Esophagus muscularis mucosa (tissue), 4 donors: ENCODE measurements at regions not wholly inside any gene's neighbourhood (a gene's known extent, or its start where the extent isn't known, plus 50 kb on each side); places are given as distances from the start of the nearest gene placed in this dataset.

ENCODE experiments used
- DNase-seq: peaks from one replicate; pipeline ENCODE4 v3.0.0-alpha.2; 2017; ENCODE audit errors: extremely low spot score
- H3K27ac ChIP-seq, 4 donors: fragments of 200-600 bp; sonication (generic); replicated peaks in 1 of 4; 1 replicate in 3 of 4; 2 replicates in 1 of 4; pipeline ENCODE4 v1.5.1; 2016 to 2019; ENCODE audit warnings: mild to moderate bottlenecking in 1 of 4
- H3K27me3 ChIP-seq, 4 donors: fragments of 200-600 bp; sonication (generic); one replicate each; pipeline versions ENCODE4 v1.5.1 to v1.6.0; 2016 to 2019
- H3K36me3 ChIP-seq, 4 donors: fragments of 200-600 bp; sonication (generic); one replicate each; pipeline ENCODE4 v1.5.1; 2016 to 2019
- H3K4me1 ChIP-seq, 4 donors: fragments of 200-600 bp; sonication (generic); one replicate each; pipeline ENCODE4 v1.5.1; 2016 to 2019
- H3K4me3 ChIP-seq, 4 donors: fragments of 200-600 bp; sonication (generic); 1 replicate in 2 of 4; 2 replicates in 2 of 4; pipeline ENCODE4 v1.5.1; 2016 to 2019; ENCODE audit warnings: mild to moderate bottlenecking in 4 of 4, moderate library complexity in 1 of 4
- H3K9me3 ChIP-seq, 4 donors: fragments of 200-600 bp; sonication (generic); 1 replicate in 3 of 4; 2 replicates in 1 of 4; pipeline ENCODE4 v1.5.1; 2016 to 2019
- EP300 ChIP-seq: sonication (generic); formaldehyde crosslinking; IDR thresholded peaks from one replicate; pipeline ENCODE4 v1.6.1; 2017; ENCODE audit warnings: antibody characterized with exemption
- POLR2A ChIP-seq: fragments of 450-650 bp; IDR thresholded peaks from one replicate; pipeline ENCODE4 v1.6.1; 2017; ENCODE audit warnings: antibody characterized with exemption, moderate library complexity, mild to moderate bottlenecking, low read depth
- POLR2AphosphoS5 ChIP-seq, 2 donors: sonication (generic); formaldehyde crosslinking; IDR thresholded peaks; one replicate each; pipeline ENCODE4 v1.6.1; 2017; ENCODE audit warnings: antibody characterized with exemption in 2 of 2
- WGBS: methylation state at CpG from one replicate; pipeline ENCODE4 v1.1.5; 2018; 5-methylcytosine and 5-hydroxymethylcytosine counted together
- intact Hi-C: fragments of 100-400 bp; cut with DNase I; formaldehyde crosslinking; loops from one replicate; pipeline ENCODE4 v1.15.1; 2023
- TF ChIP-seq, protein P1 (sequence below), 3 experiments: fragments of 200-600 bp in 2 of 3; fragments of 450-650 bp in 1 of 3; sonication (generic) in 2 of 3; IDR thresholded peaks; one replicate each; pipeline ENCODE4 v1.5.1; 2017 to 2019; ENCODE audit warnings: antibody characterized with exemption in 3 of 3, mild to moderate bottlenecking in 2 of 3, moderate library complexity in 1 of 3

DNA sequence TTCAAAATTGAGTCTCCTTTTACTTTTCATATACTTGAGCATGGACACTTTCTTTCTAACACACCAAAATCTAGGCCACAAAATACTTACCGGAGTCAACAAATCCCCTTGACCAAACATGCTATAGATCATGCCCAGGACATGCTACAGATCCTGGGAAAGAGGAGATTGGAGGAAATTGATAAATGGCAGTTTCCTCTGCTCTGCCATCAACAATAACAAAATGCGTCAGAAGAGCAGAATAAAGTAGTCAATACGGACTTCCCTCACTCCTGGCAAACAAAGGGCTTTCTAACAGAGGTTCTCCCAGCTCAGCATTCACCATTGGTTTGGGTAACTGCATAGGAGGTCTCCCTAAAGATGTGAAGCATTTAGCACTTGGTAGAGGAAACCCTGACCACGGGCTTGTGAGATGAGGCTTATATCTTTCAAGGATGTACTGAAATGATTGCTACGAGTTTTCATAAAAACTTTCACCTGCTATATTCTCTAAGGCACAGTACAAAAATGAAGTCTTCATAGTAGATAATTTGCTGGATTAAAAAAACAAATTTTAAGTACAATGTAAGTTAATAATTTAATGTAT lies 283.8 kb upstream of the RUNX1 start:
- DNase-seq, result no peak
- no peaks in the 10 kb centered on the region for H3K9me3 ChIP-seq
- no peaks in the 10 kb centered on the region for H3K27me3 ChIP-seq
- intact Hi-C loops, result no loop called here
- TF ChIP-seq POLR2A, result no peak
- no peak for TF ChIP-seq POLR2AphosphoS5 (IDR thresholded peaks at IDR 0.05)
- TF ChIP-seq, protein P1, sequence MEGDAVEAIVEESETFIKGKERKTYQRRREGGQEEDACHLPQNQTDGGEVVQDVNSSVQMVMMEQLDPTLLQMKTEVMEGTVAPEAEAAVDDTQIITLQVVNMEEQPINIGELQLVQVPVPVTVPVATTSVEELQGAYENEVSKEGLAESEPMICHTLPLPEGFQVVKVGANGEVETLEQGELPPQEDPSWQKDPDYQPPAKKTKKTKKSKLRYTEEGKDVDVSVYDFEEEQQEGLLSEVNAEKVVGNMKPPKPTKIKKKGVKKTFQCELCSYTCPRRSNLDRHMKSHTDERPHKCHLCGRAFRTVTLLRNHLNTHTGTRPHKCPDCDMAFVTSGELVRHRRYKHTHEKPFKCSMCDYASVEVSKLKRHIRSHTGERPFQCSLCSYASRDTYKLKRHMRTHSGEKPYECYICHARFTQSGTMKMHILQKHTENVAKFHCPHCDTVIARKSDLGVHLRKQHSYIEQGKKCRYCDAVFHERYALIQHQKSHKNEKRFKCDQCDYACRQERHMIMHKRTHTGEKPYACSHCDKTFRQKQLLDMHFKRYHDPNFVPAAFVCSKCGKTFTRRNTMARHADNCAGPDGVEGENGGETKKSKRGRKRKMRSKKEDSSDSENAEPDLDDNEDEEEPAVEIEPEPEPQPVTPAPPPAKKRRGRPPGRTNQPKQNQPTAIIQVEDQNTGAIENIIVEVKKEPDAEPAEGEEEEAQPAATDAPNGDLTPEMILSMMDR (IDR thresholded peaks at IDR 0.05), result no peak
- TF ChIP-seq EP300, result no peak
- no peak overlapping the region for H3K4me3 ChIP-seq
- no peaks in the 10 kb centered on the region for H3K4me1 ChIP-seq
- no peaks in the 10 kb centered on the region for H3K36me3 ChIP-seq
- no peak overlapping the region for H3K27ac ChIP-seq
- WGBS, result 70% methylated on average over 5 of the region's 5 CpGs

DNA sequence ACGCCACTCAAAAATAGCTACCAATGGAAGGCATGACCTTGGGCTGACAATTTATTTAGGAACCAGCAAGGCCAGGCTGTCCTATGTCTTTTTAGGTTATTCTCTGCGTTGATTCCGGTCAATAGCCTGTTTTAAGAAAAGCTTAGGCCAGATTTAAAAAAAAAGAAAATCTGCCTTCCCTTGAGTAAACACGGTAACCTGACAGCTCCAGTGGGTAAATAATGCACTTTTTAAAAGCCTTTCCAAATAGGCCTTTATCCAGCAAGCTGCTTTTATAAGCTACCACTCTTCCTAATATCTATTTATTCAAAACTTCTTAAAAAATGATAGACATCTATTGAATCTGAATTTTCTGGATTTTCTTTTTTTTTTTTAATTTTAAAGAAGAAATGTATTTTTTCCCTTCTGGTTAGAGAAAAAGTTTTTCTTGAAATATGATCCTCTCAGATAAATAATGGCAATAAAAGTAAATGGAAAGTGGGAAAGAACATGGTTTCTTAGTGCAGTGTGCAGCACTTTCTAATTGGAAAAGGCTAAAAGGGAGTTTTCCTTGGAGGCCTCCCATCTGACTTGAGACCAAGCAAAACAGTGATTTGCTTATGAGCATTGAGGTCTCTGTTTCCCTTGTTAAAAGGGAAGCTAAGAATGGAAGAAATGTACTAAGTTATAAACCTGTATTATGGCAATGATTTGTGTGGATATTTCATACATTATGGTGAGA lies 281.0 kb upstream of the RUNX1 start:
- H3K4me1 ChIP-seq, result peaks cover 0 to 3% (median under 1%) of the 10 kb centered on the region in 4 donors
- no peaks in the 10 kb centered on the region for H3K9me3 ChIP-seq
- H3K4me3 ChIP-seq, result no peak overlapping the region
- H3K27me3 ChIP-seq, result no peaks in the 10 kb centered on the region
- TF ChIP-seq, protein P1 (IDR thresholded peaks at IDR 0.05), result no peak
- TF ChIP-seq EP300 (no peak), POLR2A (no peak), POLR2AphosphoS5 (IDR thresholded peaks at IDR 0.05) (no peak)
- 83% methylated on average over 4 of the region's 4 CpGs for WGBS
- intact Hi-C loops, result no loop called here
- H3K36me3 ChIP-seq, result no peaks in the 10 kb centered on the region
- H3K27ac ChIP-seq, result no peak overlapping the region
- peak; percentile 34 for DNase-seq

DNA sequence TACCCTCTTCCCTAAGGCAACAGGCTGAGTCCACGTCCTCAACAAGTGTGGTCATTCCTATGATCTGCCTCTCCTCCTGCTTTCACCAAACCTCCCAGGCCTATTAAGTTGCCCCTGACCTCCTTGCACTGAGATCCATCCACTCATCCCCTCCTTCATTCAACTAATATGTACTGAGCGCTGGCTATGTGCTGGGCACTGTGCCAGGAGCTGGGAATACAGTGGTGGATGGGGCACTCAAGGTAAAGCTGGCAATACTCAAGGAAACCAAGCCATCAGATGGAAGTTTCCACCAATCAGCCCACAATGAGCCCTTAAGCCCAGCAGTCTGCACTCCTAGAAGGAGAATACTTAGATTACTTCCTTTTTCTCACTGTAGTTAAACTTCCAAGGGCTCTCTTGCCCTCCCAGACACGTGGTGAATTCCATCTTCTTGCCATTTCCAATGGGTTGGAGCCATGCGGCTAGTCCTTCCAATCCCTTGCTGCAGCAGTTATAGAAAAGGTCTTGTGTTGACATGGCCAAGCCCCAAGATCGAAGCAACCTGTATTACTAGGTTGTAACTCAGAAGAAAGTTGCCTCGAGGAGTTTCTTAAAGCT lies 279.9 kb upstream of the RUNX1 start:
- Histone ChIP-seq H3K4me3 (no peak overlapping the region), H3K27ac (no peak overlapping the region), H3K4me1 (peaks cover 4 to 14% (median 9%) of the 10 kb centered on the region in 4 donors), H3K27me3 (no peaks in the 10 kb centered on the region), H3K36me3 (no peaks in the 10 kb centered on the region), H3K9me3 (no peaks in the 10 kb centered on the region)
- no peak for TF ChIP-seq EP300
- intact Hi-C loops, result no loop called here
- peak; percentile 31 for DNase-seq
- 76% methylated on average over 6 of the region's 6 CpGs for WGBS

DNA sequence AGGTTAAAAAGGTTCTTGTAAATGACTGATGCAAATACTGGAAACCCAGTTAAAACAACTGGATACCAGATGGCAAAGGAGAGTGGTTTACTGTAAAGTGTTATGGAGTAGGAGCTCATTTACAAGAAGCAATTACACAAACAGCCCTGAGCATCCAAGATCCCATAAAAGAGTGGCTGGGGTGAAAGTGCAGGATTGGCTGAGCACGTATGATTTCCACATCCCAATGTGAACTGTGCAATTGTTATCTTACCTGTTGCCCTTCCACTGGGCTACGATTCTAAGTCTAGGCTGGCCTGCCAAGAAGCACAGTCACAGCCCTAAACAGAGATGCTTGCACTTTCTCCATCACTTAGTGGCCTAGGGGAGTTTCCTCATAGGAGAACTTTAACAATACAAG lies 277.6 kb upstream of the RUNX1 start:
- no peaks in the 10 kb centered on the region for H3K36me3 ChIP-seq
- no peaks in the 10 kb centered on the region for H3K27me3 ChIP-seq
- WGBS, result 88% methylated on average over 2 of the region's 2 CpGs
- peak; percentile 79 for DNase-seq
- TF ChIP-seq POLR2AphosphoS5 (IDR thresholded peaks at IDR 0.05) (no peak), EP300 (no peak), POLR2A (no peak)
- TF ChIP-seq, protein P1 (IDR thresholded peaks at IDR 0.05), result no peak
- H3K27ac ChIP-seq, result no peak overlapping the region
- peaks cover 4 to 23% (median 17%) of the 10 kb centered on the region in 4 donors for H3K4me1 ChIP-seq
- no peak overlapping the region for H3K4me3 ChIP-seq
- H3K9me3 ChIP-seq, result no peaks in the 10 kb centered on the region
- intact Hi-C loops, result no loop called here

DNA sequence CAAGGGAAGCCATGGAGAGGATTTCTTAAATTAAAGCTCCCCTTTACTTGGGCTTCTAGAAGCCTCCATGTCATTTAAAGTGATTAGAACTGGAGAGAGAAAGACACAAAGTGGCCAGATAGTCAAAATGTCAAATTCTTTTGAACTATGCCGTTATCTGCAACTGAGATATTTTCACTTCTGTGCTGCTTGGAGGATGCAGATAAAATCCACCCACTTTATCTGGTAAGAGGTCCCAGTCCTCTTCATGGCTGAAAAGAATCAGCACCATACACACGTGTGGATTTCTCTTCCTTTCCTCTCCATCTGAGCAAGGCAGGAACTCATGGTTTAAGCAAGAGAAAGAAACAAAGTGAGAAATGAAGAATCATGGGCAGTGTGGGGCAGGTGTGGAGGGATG lies 276.9 kb upstream of the RUNX1 start:
- WGBS, result 70% methylated on average over 2 of the region's 2 CpGs
- no peak for TF ChIP-seq POLR2A
- no peak for TF ChIP-seq EP300
- no peak for TF ChIP-seq POLR2AphosphoS5 (IDR thresholded peaks at IDR 0.05)
- TF ChIP-seq, protein P1 (IDR thresholded peaks at IDR 0.05), result no peak
- H3K4me3 ChIP-seq, result no peak overlapping the region
- DNase-seq, result no peak
- no peak overlapping the region for H3K27ac ChIP-seq
- intact Hi-C loops, result no loop called here
- no peaks in the 10 kb centered on the region for H3K36me3 ChIP-seq
- H3K27me3 ChIP-seq, result no peaks in the 10 kb centered on the region
- no peaks in the 10 kb centered on the region for H3K9me3 ChIP-seq
- peaks cover 4 to 23% (median 17%) of the 10 kb centered on the region in 4 donors for H3K4me1 ChIP-seq
